BE2C (cell line): ENCODE measurements at regions not wholly inside any gene's neighbourhood (a gene's known extent, or its start where the extent isn't known, plus 50 kb on each side); places are given as distances from the start of the nearest gene placed in this dataset.

Experiments
- DNase-seq: peaks from one replicate; pipeline ENCODE4 v3.0.0-alpha.2; 2020
- H3K27me3 ChIP-seq: fragments of 250-450 bp; sonication (Bioruptor Pico); 2 replicates; pipeline ENCODE4 v1.5.1; 2020; ENCODE audit warnings: mild to moderate bottlenecking
- H3K36me3 ChIP-seq: fragments of 250-450 bp; sonication (Bioruptor Pico); 2 replicates; pipeline ENCODE4 v1.5.1; 2020; ENCODE audit warnings: mild to moderate bottlenecking
- H3K4me1 ChIP-seq: fragments of 250-450 bp; sonication (Bioruptor Pico); 2 replicates; pipeline ENCODE4 v1.5.1; 2020
- H3K4me3 ChIP-seq: 2 replicates; pipeline ENCODE4 v1.5.1; 2011; ENCODE audit warnings: low read depth, low read length
- H3K9me3 ChIP-seq: fragments of 250-450 bp; sonication (Bioruptor Pico); 2 replicates; pipeline ENCODE4 v1.5.1; 2020
- TF ChIP-seq, protein P1 (sequence below): IDR thresholded peaks from 2 replicates; pipeline ENCODE4 v1.5.1; 2012; ENCODE audit warnings: mild to moderate bottlenecking, low read depth, low read length

DNA sequence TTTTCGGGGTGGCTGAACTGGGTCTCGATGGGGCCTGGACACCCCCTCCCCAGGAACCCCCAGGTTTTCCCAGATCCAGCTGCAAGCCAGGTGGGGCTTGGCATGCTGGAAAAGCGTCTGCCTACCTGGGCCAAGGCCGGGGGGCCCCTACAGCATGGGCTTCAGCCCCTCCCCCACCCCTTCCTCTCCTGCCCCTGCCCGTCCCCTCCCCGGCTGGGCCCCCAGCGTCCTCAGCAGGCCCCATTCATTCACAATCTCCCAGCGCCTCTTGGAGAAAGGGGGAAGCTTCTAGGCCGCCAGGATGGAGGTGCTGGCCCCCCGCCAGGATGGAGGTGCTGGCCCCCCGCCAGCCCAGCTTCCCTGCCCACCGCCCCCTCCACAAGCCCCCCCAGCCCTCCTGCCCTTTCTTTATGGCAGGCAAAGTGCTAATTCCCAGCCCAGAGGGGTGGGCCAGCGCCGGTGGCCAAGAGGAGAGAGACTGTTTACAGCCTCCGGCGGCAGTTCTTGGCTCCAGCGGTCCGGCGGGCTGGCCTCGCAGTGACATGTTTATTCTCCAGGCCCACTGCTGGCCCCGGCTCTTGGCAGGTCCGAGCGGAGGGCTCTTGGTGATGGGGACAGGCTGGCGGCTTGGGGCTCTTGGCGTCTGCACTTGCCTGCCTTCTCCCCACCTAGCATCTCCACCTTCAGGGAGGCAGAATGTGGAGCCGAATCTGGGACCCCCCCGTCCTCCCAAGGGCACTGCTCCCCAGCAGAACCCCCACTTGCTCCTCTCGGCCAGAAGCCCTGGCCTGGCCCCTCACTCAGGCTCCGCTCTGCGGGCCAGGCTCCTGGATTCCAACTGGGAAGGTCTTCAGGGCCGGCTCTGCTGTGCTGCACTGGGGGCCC lies 94.4 kb upstream of the CIBAR2 start:
- H3K9me3 ChIP-seq: no peaks in the 10 kb centered on the region
- TF ChIP-seq, protein P1, sequence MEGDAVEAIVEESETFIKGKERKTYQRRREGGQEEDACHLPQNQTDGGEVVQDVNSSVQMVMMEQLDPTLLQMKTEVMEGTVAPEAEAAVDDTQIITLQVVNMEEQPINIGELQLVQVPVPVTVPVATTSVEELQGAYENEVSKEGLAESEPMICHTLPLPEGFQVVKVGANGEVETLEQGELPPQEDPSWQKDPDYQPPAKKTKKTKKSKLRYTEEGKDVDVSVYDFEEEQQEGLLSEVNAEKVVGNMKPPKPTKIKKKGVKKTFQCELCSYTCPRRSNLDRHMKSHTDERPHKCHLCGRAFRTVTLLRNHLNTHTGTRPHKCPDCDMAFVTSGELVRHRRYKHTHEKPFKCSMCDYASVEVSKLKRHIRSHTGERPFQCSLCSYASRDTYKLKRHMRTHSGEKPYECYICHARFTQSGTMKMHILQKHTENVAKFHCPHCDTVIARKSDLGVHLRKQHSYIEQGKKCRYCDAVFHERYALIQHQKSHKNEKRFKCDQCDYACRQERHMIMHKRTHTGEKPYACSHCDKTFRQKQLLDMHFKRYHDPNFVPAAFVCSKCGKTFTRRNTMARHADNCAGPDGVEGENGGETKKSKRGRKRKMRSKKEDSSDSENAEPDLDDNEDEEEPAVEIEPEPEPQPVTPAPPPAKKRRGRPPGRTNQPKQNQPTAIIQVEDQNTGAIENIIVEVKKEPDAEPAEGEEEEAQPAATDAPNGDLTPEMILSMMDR: no peak
- peak; percentile 89 for DNase-seq
- H3K4me1 ChIP-seq: peaks cover 44% of the 10 kb centered on the region
- H3K27me3 ChIP-seq: no peaks in the 10 kb centered on the region
- peak overlapping the region; percentile 37 for H3K4me3 ChIP-seq
- peaks cover 5% of the 10 kb centered on the region for H3K36me3 ChIP-seq

DNA sequence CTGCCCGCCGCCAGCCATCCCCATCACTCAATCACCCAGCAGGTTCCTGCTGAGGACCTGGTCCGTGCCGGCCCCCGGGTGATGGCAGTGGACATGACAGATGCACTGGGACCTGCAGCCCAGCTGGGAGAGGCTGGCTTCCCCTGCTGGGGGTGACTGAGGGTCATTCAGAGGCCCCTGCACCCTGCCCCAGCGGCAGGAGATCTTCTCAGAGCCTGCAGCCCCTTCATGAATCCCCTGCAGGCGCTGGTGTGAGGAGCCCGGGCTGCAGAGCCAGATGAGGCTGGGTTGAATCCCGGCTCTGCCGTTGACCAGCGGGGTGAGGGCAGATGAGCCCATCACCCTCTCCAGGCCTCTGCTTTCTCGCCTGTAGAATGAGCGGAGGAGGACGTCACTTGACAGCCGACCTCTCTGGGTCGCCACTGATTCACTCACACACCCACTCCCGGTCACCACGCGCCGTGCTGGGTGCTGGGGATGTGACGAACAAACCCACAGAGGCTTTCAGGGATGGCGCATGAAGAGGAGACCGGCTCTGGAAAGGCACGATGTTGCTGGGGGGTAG lies 95.2 kb upstream of the CIBAR2 start:
- H3K4me3 ChIP-seq: peak overlapping the region; percentile 37
- H3K36me3 ChIP-seq: peaks cover 5% of the 10 kb centered on the region
- TF ChIP-seq, protein P1: no peak
- H3K27me3 ChIP-seq: no peaks in the 10 kb centered on the region
- H3K9me3 ChIP-seq: no peaks in the 10 kb centered on the region
- H3K4me1 ChIP-seq: peaks cover 37% of the 10 kb centered on the region
- peak; percentile 58 for DNase-seq

DNA sequence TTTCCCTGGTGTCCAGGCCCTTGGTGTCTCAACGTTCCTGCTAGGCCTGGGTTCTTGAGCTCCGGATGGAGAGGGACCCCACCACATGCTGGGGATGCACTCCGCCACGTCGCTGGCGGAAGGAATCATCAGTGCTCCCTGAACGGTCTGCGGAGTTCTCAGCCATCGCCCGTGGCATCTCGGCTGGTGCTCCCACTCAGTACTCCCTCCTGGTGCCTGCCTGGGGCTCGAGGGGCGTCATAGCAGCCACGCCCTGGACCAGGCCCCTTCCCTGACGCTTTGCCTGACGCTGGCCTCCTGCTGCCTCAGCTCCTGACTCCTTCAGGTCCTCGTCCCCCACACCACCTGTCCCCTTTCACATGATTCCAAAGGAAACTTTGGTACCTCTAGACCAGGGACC lies 95.9 kb upstream of the CIBAR2 start:
- peaks cover 32% of the 10 kb centered on the region for H3K4me1 ChIP-seq

DNA sequence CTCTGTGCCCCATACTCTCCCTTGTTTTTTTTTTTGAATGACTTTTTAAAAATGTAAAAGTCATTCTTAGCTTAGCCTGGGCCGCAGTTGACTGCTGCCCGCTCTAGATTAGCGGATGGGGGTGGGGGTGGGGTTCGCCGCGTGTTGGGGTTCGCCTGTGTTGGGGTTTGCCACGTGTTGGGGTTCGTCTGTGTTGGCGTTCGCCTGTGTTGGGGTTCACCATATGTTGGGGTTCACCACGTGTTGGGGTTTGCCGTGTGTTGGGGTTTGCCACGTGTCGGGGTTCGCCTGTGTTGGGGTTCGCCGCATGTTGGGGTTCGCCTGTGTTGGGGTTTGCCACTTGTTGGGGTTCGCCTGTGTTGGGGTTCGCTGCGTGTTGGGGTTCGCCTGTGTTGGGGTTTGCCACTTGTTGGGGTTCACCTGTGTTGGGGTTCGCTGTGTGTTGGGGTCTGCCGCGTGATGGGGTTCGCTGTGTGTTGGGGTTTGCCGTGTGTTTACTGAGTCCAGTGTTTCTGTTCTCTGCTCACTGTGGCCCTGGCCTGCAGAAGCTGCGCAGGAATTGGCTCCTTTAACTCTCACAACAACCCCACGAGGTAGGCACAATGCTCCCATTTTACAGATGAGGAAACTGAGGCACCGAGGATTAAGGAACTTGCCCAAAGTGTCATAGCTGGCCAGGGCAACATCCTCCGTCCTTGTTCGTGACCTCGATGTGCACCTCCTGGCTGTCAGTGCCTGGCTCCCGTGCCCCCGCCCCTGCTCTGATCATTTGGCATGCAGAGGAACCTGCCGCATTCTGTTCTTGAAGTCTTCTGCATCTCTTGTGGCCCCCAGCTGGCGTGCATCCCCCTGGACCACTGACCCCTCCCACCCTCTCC lies 96.6 kb upstream of the CIBAR2 start:
- TF ChIP-seq, protein P1: no peak
- H3K36me3 ChIP-seq: peaks cover 5% of the 10 kb centered on the region
- H3K4me1 ChIP-seq: peaks cover 27% of the 10 kb centered on the region
- no peaks in the 10 kb centered on the region for H3K9me3 ChIP-seq
- H3K4me3 ChIP-seq: no peak overlapping the region
- no peak for DNase-seq
- H3K27me3 ChIP-seq: no peaks in the 10 kb centered on the region

More for the DNA sequence above, 95.9 kb upstream of the CIBAR2 start:
- Histone ChIP-seq H3K27me3 (no peaks in the 10 kb centered on the region), H3K4me3 (no peak overlapping the region), H3K36me3 (peaks cover 5% of the 10 kb centered on the region), H3K9me3 (no peaks in the 10 kb centered on the region)
- TF ChIP-seq, protein P1: no peak
- DNase-seq: no peak

DNA sequence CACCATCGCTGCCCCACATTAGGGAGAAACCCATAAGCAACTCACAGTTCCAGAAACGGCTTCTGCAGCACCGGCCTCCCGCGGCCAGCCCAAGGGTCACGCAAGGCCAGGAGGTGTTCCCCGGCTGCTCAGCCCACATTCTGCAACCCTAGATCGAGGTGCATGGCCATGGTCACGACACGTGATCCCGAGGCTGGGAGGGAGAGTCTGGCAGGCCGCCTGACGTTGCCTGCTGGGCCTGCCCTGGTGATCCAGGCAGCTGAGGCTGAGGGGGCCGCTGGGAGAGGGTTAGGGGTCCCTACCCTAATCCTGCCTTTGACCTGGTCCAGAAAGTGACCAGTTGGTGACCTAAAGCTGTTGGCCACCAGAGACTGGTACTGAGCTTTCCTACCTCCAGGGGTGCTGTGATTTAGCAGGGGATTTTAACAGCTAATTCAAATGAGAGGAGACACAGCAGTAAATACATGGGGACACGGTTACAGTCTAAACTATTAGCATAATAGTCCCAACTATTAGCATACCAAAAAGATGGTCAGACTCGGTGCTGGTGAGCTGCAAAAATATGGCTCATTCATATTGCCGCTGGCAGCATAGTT lies 97.4 kb upstream of the CIBAR2 start:
- Histone ChIP-seq H3K9me3 (no peaks in the 10 kb centered on the region), H3K27me3 (no peaks in the 10 kb centered on the region), H3K36me3 (peaks cover 5% of the 10 kb centered on the region), H3K4me3 (no peak overlapping the region), H3K4me1 (peaks cover 27% of the 10 kb centered on the region)
- DNase-seq: no peak
- TF ChIP-seq, protein P1: no peak
